ENCODE measurements at regions not wholly inside any gene's neighbourhood (a gene's known extent, or its start where the extent isn't known, plus 50 kb on each side); places are given as distances from the start of the nearest gene placed in this dataset.

DNA sequence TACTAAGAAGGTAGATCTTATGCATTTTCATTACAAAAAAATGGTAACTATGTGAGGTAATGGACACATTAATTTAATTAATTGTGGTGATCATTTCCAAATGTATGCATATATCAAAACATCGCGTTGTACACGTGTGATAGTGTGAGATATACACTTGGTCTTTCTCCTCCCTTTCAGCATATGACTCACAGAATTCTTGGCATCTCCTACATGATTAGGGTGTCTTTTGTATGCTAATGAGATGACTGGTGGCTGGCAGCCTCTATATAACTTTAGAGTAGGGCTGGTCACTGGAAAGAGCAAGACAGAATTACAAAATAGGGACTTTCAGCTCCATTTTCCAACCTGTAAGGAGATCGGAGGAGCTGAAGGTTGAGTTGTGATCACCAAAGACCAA lies 1167.6 kb downstream of the CDH12 start:
- TF ChIP-seq, protein P1, sequence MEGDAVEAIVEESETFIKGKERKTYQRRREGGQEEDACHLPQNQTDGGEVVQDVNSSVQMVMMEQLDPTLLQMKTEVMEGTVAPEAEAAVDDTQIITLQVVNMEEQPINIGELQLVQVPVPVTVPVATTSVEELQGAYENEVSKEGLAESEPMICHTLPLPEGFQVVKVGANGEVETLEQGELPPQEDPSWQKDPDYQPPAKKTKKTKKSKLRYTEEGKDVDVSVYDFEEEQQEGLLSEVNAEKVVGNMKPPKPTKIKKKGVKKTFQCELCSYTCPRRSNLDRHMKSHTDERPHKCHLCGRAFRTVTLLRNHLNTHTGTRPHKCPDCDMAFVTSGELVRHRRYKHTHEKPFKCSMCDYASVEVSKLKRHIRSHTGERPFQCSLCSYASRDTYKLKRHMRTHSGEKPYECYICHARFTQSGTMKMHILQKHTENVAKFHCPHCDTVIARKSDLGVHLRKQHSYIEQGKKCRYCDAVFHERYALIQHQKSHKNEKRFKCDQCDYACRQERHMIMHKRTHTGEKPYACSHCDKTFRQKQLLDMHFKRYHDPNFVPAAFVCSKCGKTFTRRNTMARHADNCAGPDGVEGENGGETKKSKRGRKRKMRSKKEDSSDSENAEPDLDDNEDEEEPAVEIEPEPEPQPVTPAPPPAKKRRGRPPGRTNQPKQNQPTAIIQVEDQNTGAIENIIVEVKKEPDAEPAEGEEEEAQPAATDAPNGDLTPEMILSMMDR (IDR thresholded peaks at IDR 0.05): no peak
- TF ChIP-seq POLR2A (IDR thresholded peaks at IDR 0.05): no peak
